GM23338 (cell line): ENCODE measurements at regions not wholly inside any gene's neighbourhood (a gene's known extent, or its start where the extent isn't known, plus 50 kb on each side); places are given as distances from the start of the nearest gene placed in this dataset.

ENCODE experiments used
- ATAC-seq: fragments of 200-7000 bp; cut with Tn5 transposase; 3 replicates; pipeline ENCODE4 v1.9.1; 2020
- DNase-seq: peaks from one replicate; pipeline ENCODE4 v3.0.0-alpha.2; 2015; ENCODE audit warnings: low spot score
- H2AFZ ChIP-seq: fragments of 200-600 bp; sonication (generic); 2 replicates; pipeline ENCODE4 v1.8.0; 2016; ENCODE audit warnings: antibody characterized with exemption, mild to moderate bottlenecking, moderate library complexity
- H3F3A ChIP-seq: fragments of 200-600 bp; sonication (generic); replicated peaks from 2 replicates; pipeline ENCODE4 v1.8.0; 2017; ENCODE audit warnings: antibody characterized with exemption, mixed run types, low read depth
- H3K27ac ChIP-seq: fragments of 200-600 bp; sonication (generic); 2 replicates; pipeline ENCODE4 v1.6.1; 2016; ENCODE audit warnings: low read depth
- H3K27me3 ChIP-seq: fragments of 200-600 bp; sonication (generic); 2 replicates; pipeline ENCODE4 v1.8.0; 2016; ENCODE audit warnings: mild to moderate bottlenecking, mixed run types, moderate library complexity; ENCODE audit not compliant: insufficient read depth
- H3K36me3 ChIP-seq: fragments of 200-600 bp; sonication (generic); 2 replicates; pipeline ENCODE4 v1.8.0; 2016; ENCODE audit warnings: mild to moderate bottlenecking; ENCODE audit not compliant: insufficient read depth
- H3K4me1 ChIP-seq: fragments of 200-600 bp; sonication (generic); 2 replicates; pipeline ENCODE4 v1.8.0; 2016; ENCODE audit warnings: mild to moderate bottlenecking, moderate library complexity; ENCODE audit not compliant: insufficient read depth
- H3K4me2 ChIP-seq: fragments of 200-600 bp; sonication (generic); 2 replicates; pipeline ENCODE4 v1.7.1; 2017; ENCODE audit warnings: mixed run types
- H3K4me3 ChIP-seq: fragments of 200-600 bp; sonication (generic); 2 replicates; pipeline ENCODE4 v1.6.1; 2016; ENCODE audit warnings: mixed run types
- H3K79me2 ChIP-seq: fragments of 200-600 bp; sonication (generic); replicated peaks from 2 replicates; pipeline ENCODE4 v1.8.0; 2017; ENCODE audit warnings: mild to moderate bottlenecking; ENCODE audit not compliant: insufficient read depth
- H3K9me2 ChIP-seq: fragments of 200-600 bp; sonication (generic); 2 replicates; pipeline ENCODE4 v1.8.0; 2017; ENCODE audit not compliant: insufficient read depth
- H4K20me1 ChIP-seq: fragments of 200-600 bp; sonication (generic); replicated peaks from 2 replicates; pipeline ENCODE4 v1.8.0; 2017; ENCODE audit warnings: mild to moderate bottlenecking; ENCODE audit not compliant: insufficient read depth
- H3K27ac Mint-ChIP-seq: 2 replicates; pipeline ENCODE4 v1.8.0; 2020; ENCODE audit warnings: inconsistent platforms, mild to moderate bottlenecking, moderate library complexity, mixed read lengths
- H3K27me3 Mint-ChIP-seq: 3 replicates; pipeline ENCODE4 v1.8.0; 2022; ENCODE audit warnings: low read depth, mild to moderate bottlenecking, moderate library complexity, mixed read lengths, inconsistent platforms; ENCODE audit not compliant: insufficient read depth, poor library complexity
- H3K36me3 Mint-ChIP-seq: 3 replicates; pipeline ENCODE4 v1.8.0; 2021; ENCODE audit warnings: low read depth, mild to moderate bottlenecking, inconsistent platforms, moderate library complexity, mixed read lengths
- H3K4me1 Mint-ChIP-seq: 3 replicates; pipeline ENCODE4 v1.8.0; 2020; ENCODE audit warnings: mild to moderate bottlenecking, inconsistent platforms, mixed read lengths
- H3K4me3 Mint-ChIP-seq: 3 replicates; pipeline ENCODE4 v1.8.0; 2021; ENCODE audit warnings: moderate library complexity, mild to moderate bottlenecking, inconsistent platforms, mixed read lengths
- H3K9me3 Mint-ChIP-seq: 3 replicates; pipeline ENCODE4 v1.8.0; 2020; ENCODE audit warnings: moderate library complexity, mild to moderate bottlenecking, inconsistent platforms, mixed read lengths
- ETS1 ChIP-seq: IDR thresholded peaks from 2 replicates; pipeline ENCODE4 v1.6.1; 2016; ENCODE audit warnings: antibody characterized with exemption
- EZH2 ChIP-seq: fragments of 200-600 bp; sonication (generic); IDR thresholded peaks from one replicate; pipeline ENCODE4 v1.8.0; 2017; ENCODE audit warnings: antibody characterized with exemption, mild to moderate bottlenecking, low read depth; ENCODE audit not compliant: unreplicated experiment
- NANOG ChIP-seq: IDR thresholded peaks from 2 replicates; pipeline ENCODE4 v1.6.1; 2016; ENCODE audit warnings: antibody characterized with exemption, borderline replicate concordance
- POLR2AphosphoS5 ChIP-seq: IDR thresholded peaks from 2 replicates; pipeline ENCODE4 v1.6.1; 2016; ENCODE audit warnings: antibody characterized with exemption, low read depth
- REST ChIP-seq: IDR thresholded peaks from one replicate; pipeline ENCODE4 v1.6.1; 2018; ENCODE audit warnings: antibody characterized with exemption; ENCODE audit not compliant: unreplicated experiment
- ZNF114 ChIP-seq: fragments of 250-450 bp; sonication (Bioruptor Pico); IDR thresholded peaks from 2 replicates; pipeline ENCODE4 v1.5.0; 2020; ENCODE audit warnings: mild to moderate bottlenecking, moderate library complexity
- ZNF331 ChIP-seq: fragments of 250-450 bp; sonication (Bioruptor Pico); IDR thresholded peaks from 2 replicates; pipeline ENCODE4 v1.5.0; 2020; ENCODE audit warnings: low read depth, mild to moderate bottlenecking, moderate library complexity
- ZNF462 ChIP-seq: fragments of 250-450 bp; sonication (Bioruptor Pico); IDR thresholded peaks from 2 replicates; pipeline ENCODE4 v1.5.0; 2020; ENCODE audit warnings: mild to moderate bottlenecking, moderate library complexity

GRCh38 chr5:143619040-143619439, 192.9 kb upstream of the HMHB1 start (continued):
- TF ChIP-seq REST, result no peak

GRCh38 chr5:143618141-143618540, 193.8 kb upstream of the HMHB1 start:
- TF ChIP-seq EZH2, result no peak
- no peak for TF ChIP-seq ZNF331 (CRISPR knock-in tag)
- TF ChIP-seq ZNF462 (CRISPR knock-in tag), result no peak
- TF ChIP-seq ZNF114, result no peak
- no peak for TF ChIP-seq NANOG
- TF ChIP-seq ETS1, result no peak
- TF ChIP-seq POLR2AphosphoS5, result no peak
- no peak overlapping the region for H3K4me2 ChIP-seq
- H3K79me2 ChIP-seq, result no peaks in the 10 kb centered on the region
- H3F3A ChIP-seq, result no peaks in the 10 kb centered on the region
- Mint-ChIP-seq H3K4me1 (no peaks in the 10 kb centered on the region), H3K4me3 (no peak overlapping the region), H3K9me3 (peaks cover 4% of the 10 kb centered on the region; the same call in 1 of the 3 replicates), H3K36me3 (no peaks in the 10 kb centered on the region), H3K27me3 (peaks cover 2% of the 10 kb centered on the region), H3K27ac (no peak overlapping the region)
- no peaks in the 10 kb centered on the region for H3K36me3 ChIP-seq
- DNase-seq (no peak), ATAC-seq (no peak)
- H3K27ac ChIP-seq, result no peak overlapping the region
- H3K4me3 ChIP-seq, result no peak overlapping the region
- H2AFZ ChIP-seq, result no peak overlapping the region
- no peaks in the 10 kb centered on the region for H4K20me1 ChIP-seq
- H3K9me2 ChIP-seq, result 0 out of 2 replicates have a peak, but pooled peaks cover 5% of the 10 kb centered on the region
- H3K4me1 ChIP-seq, result no peaks in the 10 kb centered on the region
- no peaks in the 10 kb centered on the region for H3K27me3 ChIP-seq
